Esophagus squamous epithelium (tissue), 5 donors: ENCODE measurements at regions not wholly inside any gene's neighbourhood (a gene's known extent, or its start where the extent isn't known, plus 50 kb on each side); places are given as distances from the start of the nearest gene placed in this dataset.

ENCODE experiments used
- DNase-seq: peaks from one replicate; lab custom pipeline; 2025; lab: John Stamatoyannopoulos, UW
- H3K27ac ChIP-seq, 4 donors: fragments of 200-600 bp; sonication (generic); one replicate each; pipeline ENCODE4 v1.5.1; 2016 to 2019; ENCODE audit warnings: mild to moderate bottlenecking in 1 of 4
- H3K27me3 ChIP-seq, 4 donors: fragments of 200-600 bp; sonication (generic); 1 replicate in 3 of 4; 2 replicates in 1 of 4; pipeline versions ENCODE4 v1.5.1 to v1.6.0; 2017 to 2021; ENCODE audit warnings: antibody characterized with exemption in 1 of 4
- H3K36me3 ChIP-seq, 3 donors: fragments of 200-600 bp; sonication (generic); one replicate each; pipeline ENCODE4 v1.5.1; 2016 to 2019
- H3K4me1 ChIP-seq, 3 donors: fragments of 200-600 bp; sonication (generic); one replicate each; pipeline ENCODE4 v1.5.1; 2017 to 2019
- H3K4me3 ChIP-seq, 4 donors: fragments of 200-600 bp; sonication (generic); 1 replicate in 3 of 4; 2 replicates in 1 of 4; pipeline ENCODE4 v1.5.1; 2016 to 2019; ENCODE audit warnings: mild to moderate bottlenecking in 2 of 4, moderate library complexity in 1 of 4
- H3K9me3 ChIP-seq, 3 donors: fragments of 200-600 bp; sonication (generic); one replicate each; pipeline ENCODE4 v1.5.1; 2016 to 2019
- CTCF ChIP-seq, 6 experiments: fragments of 450-650 bp in 4 of 6; fragments of 200-600 bp in 2 of 6; sonication (generic) in 2 of 6; IDR thresholded peaks; one replicate each; pipeline ENCODE4 v1.5.1; 2016 to 2019; ENCODE audit warnings: antibody characterized with exemption in 6 of 6, mild to moderate bottlenecking in 4 of 6, moderate library complexity in 4 of 6
- POLR2A ChIP-seq, 4 donors: fragments of 450-650 bp; IDR thresholded peaks; one replicate each; pipeline ENCODE4 v1.6.1; 2017; ENCODE audit warnings: antibody characterized with exemption in 4 of 4, mild to moderate bottlenecking in 4 of 4, moderate library complexity in 3 of 4
- WGBS, 2 donors: methylation state at CpG; one replicate each; pipeline ENCODE4 v1.1.5; 2018; 5-methylcytosine and 5-hydroxymethylcytosine counted together
- intact Hi-C: fragments of 100-400 bp; cut with DNase I; formaldehyde crosslinking; loops from one replicate; pipeline ENCODE4 v1.15.0; 2022
- donor health status: DM: yes; HTN: yes; CAD: no.

- H3K9me3 ChIP-seq: peaks cover 0 to 5% (median 4%) of the 10 kb centered on the region in 3 donors
- 66 to 77% methylated on average over 8 of the region's 8 CpGs for WGBS, 2 donors
- DNase-seq: no peak
- H3K27ac ChIP-seq: no peak overlapping the region
- H3K4me3 ChIP-seq: no peak overlapping the region
- intact Hi-C loops: no loop called here
- no peaks in the 10 kb centered on the region for H3K36me3 ChIP-seq
- peaks cover 0 to 13% (median 0%) of the 10 kb centered on the region in 3 donors for H3K4me1 ChIP-seq
- peaks cover 0 to 47% (median 0%) of the 10 kb centered on the region in 4 donors for H3K27me3 ChIP-seq
- TF ChIP-seq CTCF (IDR thresholded peaks at IDR 0.05) (no peak), POLR2A (IDR thresholded peaks at IDR 0.05) (no peak)
Observed at GRCh38 chr22:27273436-27273835, 528.1 kb downstream of the MN1 start.

GRCh38 chr22:27273853-27274252 lies 527.7 kb downstream of the MN1 start:
- H3K27ac ChIP-seq: no peak overlapping the region
- intact Hi-C loops: no loop called here
- WGBS, 2 donors: 72 to 78% methylated on average over 9 to 10 of the region's 10 CpGs

GRCh38 chr22:27274770-27275449 lies 526.6 kb downstream of the MN1 start:
- WGBS, 2 donors: 52 to 65% methylated on average over 4 of the region's 4 CpGs
- H3K4me3 ChIP-seq: no peak overlapping the region
- DNase-seq: no peak
- H3K27ac ChIP-seq: no peak overlapping the region
- TF ChIP-seq POLR2A (IDR thresholded peaks at IDR 0.05) (no peak), CTCF (IDR thresholded peaks at IDR 0.05) (no peak)
- H3K4me1 ChIP-seq: peaks cover 0 to 27% (median 0%) of the 10 kb centered on the region in 3 donors
- peaks cover 0 to 5% (median 4%) of the 10 kb centered on the region in 3 donors for H3K9me3 ChIP-seq
- peaks cover 0 to 44% (median 0%) of the 10 kb centered on the region in 4 donors for H3K27me3 ChIP-seq
- H3K36me3 ChIP-seq: no peaks in the 10 kb centered on the region
- intact Hi-C loops: no loop called here

More at GRCh38 chr22:27273853-27274252, 527.7 kb downstream of the MN1 start:
- peaks cover 0 to 51% (median 0%) of the 10 kb centered on the region in 4 donors for H3K27me3 ChIP-seq
- H3K4me1 ChIP-seq: peaks cover 0 to 17% (median 0%) of the 10 kb centered on the region in 3 donors
- H3K4me3 ChIP-seq: no peak overlapping the region
- TF ChIP-seq POLR2A (IDR thresholded peaks at IDR 0.05) (no peak), CTCF (IDR thresholded peaks at IDR 0.05) (no peak)
- no peaks in the 10 kb centered on the region for H3K36me3 ChIP-seq
- no peak for DNase-seq
- peaks cover 0 to 5% (median 4%) of the 10 kb centered on the region in 3 donors for H3K9me3 ChIP-seq

GRCh38 chr22:27278946-27279345 lies 522.6 kb downstream of the MN1 start:
- no peak overlapping the region for H3K4me3 ChIP-seq

More at GRCh38 chr22:27278946-27279345, 522.6 kb downstream of the MN1 start:
- TF ChIP-seq POLR2A (IDR thresholded peaks at IDR 0.05) (no peak), CTCF (IDR thresholded peaks at IDR 0.05) (no peak)
- peaks cover 0 to 16% (median 0%) of the 10 kb centered on the region in 4 donors for H3K27me3 ChIP-seq
- no peaks in the 10 kb centered on the region for H3K36me3 ChIP-seq
- 34 to 40% methylated on average over 2 of the region's 2 CpGs for WGBS, 2 donors
- peaks cover 0 to 8% (median 4%) of the 10 kb centered on the region in 3 donors for H3K9me3 ChIP-seq
- intact Hi-C loops: no loop called here
- peak overlapping the region in 1 of 4 donors; percentile 41 for H3K27ac ChIP-seq
- no peak for DNase-seq
- H3K4me1 ChIP-seq: peaks cover 0 to 22% (median 0%) of the 10 kb centered on the region in 3 donors
